SK-N-SH (cell line): ENCODE measurements at regions not wholly inside any gene's neighbourhood (a gene's known extent, or its start where the extent isn't known, plus 50 kb on each side); places are given as distances from the start of the nearest gene placed in this dataset.

Experiments
- CTCF ChIA-PET: fragments of 300-600, 350-600 bp; formaldehyde crosslinking; extraction: SDS; loops from one replicate; lab custom pipeline; 2021; lab: Yijun Ruan, JAX
- POLR2A ChIA-PET: fragments of 350-600 bp; sonication (Branson Sonifier 250); formaldehyde crosslinking; extraction: SDS; loops from one replicate; lab custom pipeline; 2020; ENCODE audit warnings: antibody characterized with exemption, inconsistent platforms; lab: Yijun Ruan, JAX
- DNase-seq: peaks from one replicate; pipeline ENCODE4 v3.0.0; 2012
- H2AFZ ChIP-seq: fragments of 200-600 bp; sonication (generic); 2 replicates; pipeline ENCODE4 v1.8.1; 2016; ENCODE audit warnings: antibody characterized with exemption, mild to moderate bottlenecking, low read depth
- H3F3A ChIP-seq: fragments of 200-600 bp; sonication (generic); replicated peaks from 2 replicates; pipeline ENCODE3; 2016; ENCODE audit warnings: antibody characterized with exemption, mild to moderate bottlenecking; ENCODE audit not compliant: insufficient read depth
- H3K27ac ChIP-seq, 2 experiments: fragments of 200-500 bp in 1 of 2; fragments of 200-600 bp in 1 of 2; sonication (Bioruptor generic) in 1 of 2; sonication (generic), shearing (Covaris generic) in 1 of 2; 2 replicates each; pipeline versions ENCODE4 v1.5.1 to v1.6.1; 2014 to 2016; ENCODE audit warnings: low read depth in 2 of 2, inconsistent platforms in 1 of 2, low read length in 1 of 2, mild to moderate bottlenecking in 1 of 2, mixed read lengths in 1 of 2
- H3K27me3 ChIP-seq: fragments of 200-600 bp; sonication (generic), shearing (Covaris generic); 2 replicates; pipeline ENCODE4 v1.6.1; 2016; ENCODE audit warnings: mixed run types; ENCODE audit not compliant: insufficient read depth
- H3K36me3 ChIP-seq, 2 experiments: fragments of 200-500 bp in 1 of 2; fragments of 200-600 bp in 1 of 2; sonication (Bioruptor generic) in 1 of 2; sonication (generic) in 1 of 2; replicated peaks in 1 of 2; 2 replicates each; pipeline versions ENCODE3 to v1.5.1; 2014 to 2016; ENCODE audit warnings: low read length in 1 of 2, mild to moderate bottlenecking in 1 of 2; ENCODE audit not compliant: insufficient read depth in 2 of 2, control insufficient read depth in 1 of 2
- H3K4me1 ChIP-seq, 2 experiments: fragments of 200-500 bp in 1 of 2; fragments of 200-600 bp in 1 of 2; sonication (Bioruptor generic) in 1 of 2; sonication (generic), shearing (Covaris generic) in 1 of 2; 2 replicates each; pipeline versions ENCODE4 v1.5.1 to v1.6.1; 2014 to 2016; ENCODE audit warnings: low read depth in 1 of 2, low read length in 1 of 2, mixed run types in 1 of 2; ENCODE audit not compliant: insufficient read depth in 2 of 2, control insufficient read depth in 1 of 2
- H3K4me2 ChIP-seq: fragments of 200-600 bp; sonication (generic), shearing (Covaris generic); 2 replicates; pipeline ENCODE4 v1.6.1; 2017; ENCODE audit warnings: mixed run types
- H3K4me3 ChIP-seq, 2 experiments: fragments of 200-500 bp in 1 of 2; fragments of 200-600 bp in 1 of 2; sonication (Bioruptor generic) in 1 of 2; sonication (generic), shearing (Covaris generic) in 1 of 2; 2 replicates each; pipeline versions ENCODE4 v1.5.1 to v1.8.1; 2014 to 2016; ENCODE audit warnings: low read depth in 2 of 2, inconsistent platforms in 1 of 2, low read length in 1 of 2, mild to moderate bottlenecking in 1 of 2, mixed read lengths in 1 of 2, moderate library complexity in 1 of 2
- H3K79me2 ChIP-seq: fragments of 200-600 bp; sonication (generic); 2 replicates; pipeline ENCODE4 v1.8.1; 2017; ENCODE audit warnings: mild to moderate bottlenecking; ENCODE audit not compliant: insufficient read depth
- H3K9ac ChIP-seq: fragments of 200-600 bp; sonication (generic); 2 replicates; pipeline ENCODE4 v1.6.1; 2017; ENCODE audit warnings: mixed run types
- H3K9me2 ChIP-seq: fragments of 200-600 bp; sonication (generic); 2 replicates; pipeline ENCODE4 v1.6.1; 2017; ENCODE audit warnings: mixed run types
- H3K9me3 ChIP-seq: fragments of 200-600 bp; sonication (generic); 2 replicates; pipeline ENCODE4 v1.6.1; 2017; ENCODE audit warnings: mixed run types, mild to moderate bottlenecking, moderate library complexity
- H4K20me1 ChIP-seq: fragments of 200-600 bp; sonication (generic); 2 replicates; pipeline ENCODE4 v1.6.1; 2017; ENCODE audit warnings: mild to moderate bottlenecking, mixed run types; ENCODE audit not compliant: insufficient read depth
- EP300 ChIP-seq, 2 experiments: IDR thresholded peaks; 2 replicates each; pipeline versions ENCODE4 v1.4.0 to v1.6.1; 2012; ENCODE audit warnings: borderline replicate concordance in 1 of 2, low read depth in 1 of 2, low read length in 1 of 2
- FOSL2 ChIP-seq: IDR thresholded peaks from 2 replicates; pipeline ENCODE4 v1.4.0; 2012; ENCODE audit warnings: low read depth, mild to moderate bottlenecking, moderate library complexity, borderline replicate concordance
- JUND ChIP-seq: IDR thresholded peaks from 2 replicates; pipeline ENCODE4 v1.4.0; 2012
- MEF2A ChIP-seq: IDR thresholded peaks from 2 replicates; pipeline ENCODE4 v1.4.0; 2012; ENCODE audit warnings: low read depth, borderline replicate concordance
- REST ChIP-seq: IDR thresholded peaks from 2 replicates; pipeline ENCODE4 v1.6.1; 2012; ENCODE audit warnings: mild to moderate bottlenecking, low read depth, low read length, moderate library complexity
- TAF1 ChIP-seq: IDR thresholded peaks from 2 replicates; pipeline ENCODE4 v1.6.1; 2012; ENCODE audit warnings: low read depth, mild to moderate bottlenecking, low read length, moderate library complexity, borderline replicate concordance
- WGBS: methylation state at CpG from one replicate; pipeline ENCODE4 v1.1.6; 2017; ENCODE audit warnings: low lambda C conversion rate; 5-methylcytosine and 5-hydroxymethylcytosine counted together
- TF ChIP-seq, protein P1 (sequence below): fragments of 200-600 bp; sonication (generic); IDR thresholded peaks from 2 replicates; pipeline ENCODE4 v1.6.1; 2017; ENCODE audit warnings: antibody characterized with exemption, mild to moderate bottlenecking, moderate library complexity
- TF ChIP-seq, protein P2 (sequence below): fragments of 150-350 bp; IDR thresholded peaks from 2 replicates; pipeline ENCODE4 v1.6.1; 2016; ENCODE audit warnings: mild to moderate bottlenecking, low read depth, low read length
- TF ChIP-seq, protein P3 (sequence below): IDR thresholded peaks from 2 replicates; pipeline ENCODE4 v1.4.0; 2012; ENCODE audit warnings: low read depth
- TF ChIP-seq, protein P4 (sequence below): IDR thresholded peaks from 2 replicates; pipeline ENCODE4 v1.4.0; 2012; ENCODE audit warnings: low read depth, borderline replicate concordance

DNA sequence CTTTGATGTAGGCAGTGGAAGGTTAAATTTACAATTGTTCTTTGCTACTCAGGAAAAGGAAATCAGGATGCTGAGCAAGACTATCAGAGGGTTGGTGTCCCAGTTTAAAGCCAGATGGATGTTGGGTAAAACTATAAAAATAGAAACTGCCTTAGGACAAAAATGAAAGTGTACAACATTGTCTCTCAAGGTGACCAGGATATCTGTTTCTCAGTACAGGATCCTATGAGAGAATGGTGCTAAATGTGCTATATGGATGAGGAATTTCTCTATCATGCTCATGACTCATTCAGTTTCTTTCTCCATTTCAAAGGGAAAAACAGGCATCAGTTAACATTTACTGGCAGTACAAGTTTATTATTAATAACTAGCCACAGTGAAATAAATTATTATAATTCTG lies 534.2 kb upstream of the GJE1 start:
- Histone ChIP-seq H3K4me3 (no peak overlapping the region), H3F3A (no peaks in the 10 kb centered on the region), H3K79me2 (no peaks in the 10 kb centered on the region; the same call in 1 of the 2 replicates), H3K9me3 (no peaks in the 10 kb centered on the region; the same call in 1 of the 2 replicates), H3K27ac (peak overlapping the region in 1 of 2 experiments; percentile 8; a peak in 1 of 4 replicates), H3K4me2 (no peak overlapping the region), H3K9me2 (no peaks in the 10 kb centered on the region), H3K9ac (no peak overlapping the region), H2AFZ (peak overlapping the region; percentile 26; the same call in 1 of the 2 replicates), H3K36me3 (peaks cover 0 to 4% of the 10 kb centered on the region in 2 experiments), H3K4me1 (no peaks in the 10 kb centered on the region), H4K20me1 (no peaks in the 10 kb centered on the region), H3K27me3 (no peaks in the 10 kb centered on the region)
- DNase-seq, result no peak
- CTCF ChIA-PET, result no interaction called here
- POLR2A ChIA-PET, result no interaction called here
- TF ChIP-seq JUND (no peak), FOSL2 (0 out of 2 replicates have a peak, but pooled peaks have one; percentile 13)

- no peaks in the 10 kb centered on the region; the same call in 1 of the 2 replicates for H3K79me2 ChIP-seq
- no peaks in the 10 kb centered on the region for H3K4me1 ChIP-seq
- ChIA-PET CTCF (interaction anchor here (1.5 kb wide), 1 partner anchor 13 kb away, joined by 4 read pairs; no protein-coding TSS in a partner anchor), POLR2A (no interaction called here)
- no peak overlapping the region for H3K4me2 ChIP-seq
- H2AFZ ChIP-seq, result no peak overlapping the region
- H3K27ac ChIP-seq, result no peak overlapping the region
- TF ChIP-seq, protein P1, sequence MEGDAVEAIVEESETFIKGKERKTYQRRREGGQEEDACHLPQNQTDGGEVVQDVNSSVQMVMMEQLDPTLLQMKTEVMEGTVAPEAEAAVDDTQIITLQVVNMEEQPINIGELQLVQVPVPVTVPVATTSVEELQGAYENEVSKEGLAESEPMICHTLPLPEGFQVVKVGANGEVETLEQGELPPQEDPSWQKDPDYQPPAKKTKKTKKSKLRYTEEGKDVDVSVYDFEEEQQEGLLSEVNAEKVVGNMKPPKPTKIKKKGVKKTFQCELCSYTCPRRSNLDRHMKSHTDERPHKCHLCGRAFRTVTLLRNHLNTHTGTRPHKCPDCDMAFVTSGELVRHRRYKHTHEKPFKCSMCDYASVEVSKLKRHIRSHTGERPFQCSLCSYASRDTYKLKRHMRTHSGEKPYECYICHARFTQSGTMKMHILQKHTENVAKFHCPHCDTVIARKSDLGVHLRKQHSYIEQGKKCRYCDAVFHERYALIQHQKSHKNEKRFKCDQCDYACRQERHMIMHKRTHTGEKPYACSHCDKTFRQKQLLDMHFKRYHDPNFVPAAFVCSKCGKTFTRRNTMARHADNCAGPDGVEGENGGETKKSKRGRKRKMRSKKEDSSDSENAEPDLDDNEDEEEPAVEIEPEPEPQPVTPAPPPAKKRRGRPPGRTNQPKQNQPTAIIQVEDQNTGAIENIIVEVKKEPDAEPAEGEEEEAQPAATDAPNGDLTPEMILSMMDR, result peak; percentile 25; the same call in 1 of the 2 replicates
- no peak for TF ChIP-seq TAF1
- H3K36me3 ChIP-seq, result peaks cover 0 to 6% of the 10 kb centered on the region in 2 experiments
- no peaks in the 10 kb centered on the region; the same call in 1 of the 2 replicates for H3K9me3 ChIP-seq
- DNase-seq, result no peak
- H4K20me1 ChIP-seq, result no peaks in the 10 kb centered on the region
- no peaks in the 10 kb centered on the region for H3F3A ChIP-seq
- no peak overlapping the region for H3K9ac ChIP-seq
- H3K4me3 ChIP-seq, result no peak overlapping the region
- no peaks in the 10 kb centered on the region for H3K9me2 ChIP-seq
- H3K27me3 ChIP-seq, result no peaks in the 10 kb centered on the region
Measured at GRCh38 chr6:141594874-141595273, 537.9 kb upstream of the GJE1 start.

DNA sequence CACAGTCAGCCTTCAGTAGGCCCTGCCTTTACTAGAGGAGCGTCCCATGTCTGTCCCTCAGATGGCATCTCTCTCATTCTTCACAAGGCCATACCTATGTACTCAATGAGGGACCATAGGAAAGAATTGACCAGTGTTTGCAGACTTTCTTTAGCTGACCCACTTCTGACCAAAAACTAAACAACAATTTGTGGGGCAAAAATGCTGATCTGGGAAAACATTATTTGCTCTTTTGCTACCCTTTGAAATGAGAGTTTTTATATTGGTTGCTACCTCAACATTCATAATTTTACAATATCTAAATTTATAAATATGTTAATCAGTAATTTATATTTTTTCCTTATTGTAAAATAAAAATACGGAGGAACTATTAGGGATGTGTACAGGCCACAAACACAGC lies 539.4 kb upstream of the GJE1 start:
- Histone ChIP-seq H3K4me3 (no peak overlapping the region), H3K27ac (no peak overlapping the region), H3K27me3 (no peaks in the 10 kb centered on the region), H2AFZ (no peak overlapping the region), H3K36me3 (peaks cover 0 to 6% of the 10 kb centered on the region in 2 experiments), H3K9me2 (no peaks in the 10 kb centered on the region), H3F3A (no peaks in the 10 kb centered on the region), H3K9me3 (no peaks in the 10 kb centered on the region), H3K9ac (no peak overlapping the region), H4K20me1 (no peaks in the 10 kb centered on the region), H3K4me2 (no peak overlapping the region), H3K4me1 (no peaks in the 10 kb centered on the region), H3K79me2 (no peaks in the 10 kb centered on the region; the same call in 1 of the 2 replicates)
- TF ChIP-seq JUND (no peak), REST (no peak), MEF2A (no peak), EP300 (IDR thresholded peaks at IDR 0.05; ENCODE audit: borderline replicate concordance in 1 of 2, low read depth in 1 of 2, low read length in 1 of 2) (no peak)
- TF ChIP-seq, protein P2, sequence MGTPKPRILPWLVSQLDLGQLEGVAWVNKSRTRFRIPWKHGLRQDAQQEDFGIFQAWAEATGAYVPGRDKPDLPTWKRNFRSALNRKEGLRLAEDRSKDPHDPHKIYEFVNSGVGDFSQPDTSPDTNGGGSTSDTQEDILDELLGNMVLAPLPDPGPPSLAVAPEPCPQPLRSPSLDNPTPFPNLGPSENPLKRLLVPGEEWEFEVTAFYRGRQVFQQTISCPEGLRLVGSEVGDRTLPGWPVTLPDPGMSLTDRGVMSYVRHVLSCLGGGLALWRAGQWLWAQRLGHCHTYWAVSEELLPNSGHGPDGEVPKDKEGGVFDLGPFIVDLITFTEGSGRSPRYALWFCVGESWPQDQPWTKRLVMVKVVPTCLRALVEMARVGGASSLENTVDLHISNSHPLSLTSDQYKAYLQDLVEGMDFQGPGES, result no peak
- TF ChIP-seq, protein P3, sequence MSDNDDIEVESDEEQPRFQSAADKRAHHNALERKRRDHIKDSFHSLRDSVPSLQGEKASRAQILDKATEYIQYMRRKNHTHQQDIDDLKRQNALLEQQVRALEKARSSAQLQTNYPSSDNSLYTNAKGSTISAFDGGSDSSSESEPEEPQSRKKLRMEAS, result no peak
- TF ChIP-seq, protein P4, sequence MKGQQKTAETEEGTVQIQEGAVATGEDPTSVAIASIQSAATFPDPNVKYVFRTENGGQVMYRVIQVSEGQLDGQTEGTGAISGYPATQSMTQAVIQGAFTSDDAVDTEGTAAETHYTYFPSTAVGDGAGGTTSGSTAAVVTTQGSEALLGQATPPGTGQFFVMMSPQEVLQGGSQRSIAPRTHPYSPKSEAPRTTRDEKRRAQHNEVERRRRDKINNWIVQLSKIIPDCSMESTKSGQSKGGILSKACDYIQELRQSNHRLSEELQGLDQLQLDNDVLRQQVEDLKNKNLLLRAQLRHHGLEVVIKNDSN, result no peak
- no peak for DNase-seq
- ChIA-PET CTCF (no interaction called here), POLR2A (no interaction called here)
- 18% methylated on average over 2 of the region's 2 CpGs for WGBS
